SK-N-SH treated with all-trans-retinoic acid at 6 μM for 48 hours (cell line): ENCODE measurements at regions not wholly inside any gene's neighbourhood (a gene's known extent, or its start where the extent isn't known, plus 50 kb on each side); places are given as distances from the start of the nearest gene placed in this dataset.

ENCODE experiments used
- ESRRG ChIP-seq: fragments of 250-450 bp; sonication (Bioruptor Pico); IDR thresholded peaks from 2 replicates; pipeline ENCODE4 v1.6.1; 2021; ENCODE audit warnings: mild to moderate bottlenecking
- OSR1 ChIP-seq: fragments of 250-450 bp; sonication (Bioruptor Pico); IDR thresholded peaks from 2 replicates; pipeline ENCODE4 v1.8.0; 2022; ENCODE audit warnings: moderate library complexity, mild to moderate bottlenecking, inconsistent platforms

- no peak for TF ChIP-seq OSR1 (CRISPR knock-in tag)
- no peak for TF ChIP-seq ESRRG
Observed at GRCh38 chr21:28604946-28605537, 387.6 kb downstream of the LTN1 start.
